C4-2B (cell line): ENCODE measurements at regions not wholly inside any gene's neighbourhood (a gene's known extent, or its start where the extent isn't known, plus 50 kb on each side); places are given as distances from the start of the nearest gene placed in this dataset.
A peak's percentile ranks its signal among the peaks of the same experiment; 100 is the strongest.

Experiments
- H3K27ac ChIP-seq: fragments of 450-650 bp; 2 replicates; pipeline ENCODE4 v1.5.1; 2017
- CTCF ChIP-seq: fragments of 450-650 bp; conservative IDR thresholded peaks from 2 replicates; pipeline ENCODE4 v1.5.1; 2017; ENCODE audit warnings: mild to moderate bottlenecking
- ZFX ChIP-seq: fragments of 450-650 bp; IDR thresholded peaks from 2 replicates; pipeline ENCODE4 v1.6.1; 2017

GRCh38 chr14:56461276-56462275, 118.0 kb upstream of the TMEM260 start:
- TF ChIP-seq ZFX (no peak), CTCF (no peak)
- H3K27ac ChIP-seq, result no peak overlapping the region

DNA sequence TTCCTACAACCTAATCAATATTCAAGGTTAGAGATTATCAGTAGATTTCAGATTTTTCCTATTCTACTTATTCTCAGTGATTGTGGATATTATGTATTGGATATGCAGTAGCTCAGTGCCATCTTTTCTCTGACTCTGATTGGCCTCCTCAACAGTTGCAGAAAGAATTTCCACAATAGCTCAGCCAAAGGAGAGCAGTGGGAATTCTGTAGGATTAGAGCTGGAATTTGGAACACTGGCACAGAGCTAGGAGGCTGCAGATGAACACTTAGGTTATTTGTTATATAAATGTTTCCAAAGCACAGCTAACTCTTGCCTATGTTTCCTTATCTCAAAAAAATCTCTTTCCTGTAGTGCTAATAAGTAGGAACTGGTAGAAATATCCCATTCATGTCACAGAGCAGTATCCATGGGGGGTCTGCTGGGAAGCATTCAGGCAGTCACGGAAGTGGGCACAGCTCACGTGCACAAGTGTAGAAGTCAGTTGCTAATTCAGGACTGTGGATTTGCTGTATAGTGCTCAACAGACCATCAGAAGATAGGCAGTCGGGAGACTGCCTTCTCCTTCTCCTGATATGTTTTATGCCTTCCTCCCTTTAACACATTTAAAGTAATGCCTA, 116.2 kb upstream of the TMEM260 start:
- TF ChIP-seq CTCF (no peak), ZFX (no peak)
- no peak overlapping the region for H3K27ac ChIP-seq

- H3K27ac ChIP-seq, result no peak overlapping the region
- no peak for TF ChIP-seq CTCF
- TF ChIP-seq ZFX, result no peak
Measured at GRCh38 chr14:56471056-56471455, 108.5 kb upstream of the TMEM260 start.

- TF ChIP-seq ZFX, result no peak
- TF ChIP-seq CTCF, result peak; percentile 94
- H3K27ac ChIP-seq, result no peak overlapping the region
Measured at GRCh38 chr14:56474419-56475022, 105.1 kb upstream of the TMEM260 start.

DNA sequence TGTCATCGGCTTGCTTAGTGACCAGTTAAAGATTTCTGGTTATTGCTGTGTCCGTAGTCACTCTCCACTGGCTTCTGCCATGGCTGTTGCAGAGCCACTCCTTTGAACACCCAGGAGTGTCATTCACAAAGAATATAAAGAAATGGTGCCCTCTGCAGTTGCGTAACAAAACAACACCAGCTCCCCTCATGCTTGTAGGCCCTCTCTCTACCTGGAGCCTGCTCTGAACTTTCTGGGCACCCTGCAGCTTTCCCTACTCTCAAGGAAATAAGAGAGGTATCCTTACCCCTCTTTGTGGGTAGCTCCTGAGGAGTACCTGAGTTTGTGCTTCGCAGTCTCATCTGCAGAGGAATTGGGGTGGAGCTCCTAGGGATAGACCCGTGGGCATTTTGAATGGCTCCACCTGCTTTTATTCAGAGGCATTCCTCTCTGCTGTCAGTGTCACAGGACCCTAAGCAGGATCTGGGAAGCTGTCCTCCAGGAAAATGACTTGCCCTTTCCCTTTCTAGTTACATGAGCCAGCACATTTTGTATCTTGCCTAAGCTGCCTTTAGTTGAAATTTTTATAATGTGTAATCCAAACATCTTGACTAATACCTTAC, 97.2 kb upstream of the TMEM260 start:
- no peak for TF ChIP-seq ZFX
- TF ChIP-seq CTCF, result peak; percentile 42
- no peak overlapping the region for H3K27ac ChIP-seq

DNA sequence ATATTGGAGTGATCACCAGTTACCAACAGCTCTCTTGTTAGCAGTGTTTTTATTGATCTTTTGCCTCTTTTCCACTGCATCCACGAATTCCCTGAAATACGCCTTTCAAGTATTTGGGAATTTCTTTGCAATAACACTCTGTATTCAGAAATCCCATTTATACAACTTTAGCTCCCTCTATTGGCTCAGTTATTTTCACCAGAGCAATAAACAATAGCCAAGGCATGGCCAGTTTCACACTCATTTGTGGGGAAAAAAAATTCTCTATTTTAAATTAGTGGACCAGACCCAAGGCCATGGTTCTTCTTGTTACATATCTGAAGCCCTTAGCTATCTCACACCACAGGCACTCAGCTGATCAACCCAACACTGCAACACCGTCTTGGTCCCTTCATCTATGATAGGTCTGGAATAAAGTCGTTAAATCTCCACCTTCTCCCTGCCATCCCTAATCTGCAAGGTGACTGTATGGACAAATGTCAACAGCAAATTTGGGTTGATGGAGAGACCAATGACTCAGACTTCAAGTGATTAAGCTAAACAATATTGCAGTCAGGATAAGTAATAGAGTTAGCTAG, 92.4 kb upstream of the TMEM260 start:
- no peak overlapping the region for H3K27ac ChIP-seq
- peak; percentile 77 for TF ChIP-seq CTCF
- no peak for TF ChIP-seq ZFX
